Mesenchymal stem cell (in vitro differentiated cells and primary cell): ENCODE measurements at regions not wholly inside any gene's neighbourhood (a gene's known extent, or its start where the extent isn't known, plus 50 kb on each side); places are given as distances from the start of the nearest gene placed in this dataset.

ENCODE experiments used
- DNase-seq: peaks from one replicate; pipeline ENCODE4 v3.0.0-alpha.2; 2013
- H2AFZ ChIP-seq: one replicate; pipeline ENCODE4 v1.6.1; 2013; ENCODE audit warnings: low read depth, mild to moderate bottlenecking, control low read depth, inconsistent platforms, low read length, moderate library complexity
- H2AK5ac ChIP-seq: 2 replicates; pipeline ENCODE4 v1.6.1; 2013; ENCODE audit warnings: low read length, moderate library complexity, mild to moderate bottlenecking, inconsistent platforms; ENCODE audit not compliant: severe bottlenecking
- H2BK120ac ChIP-seq: one replicate; pipeline ENCODE4 v1.6.1; 2013; ENCODE audit warnings: low read depth, mild to moderate bottlenecking, inconsistent platforms, low read length, moderate library complexity
- H2BK12ac ChIP-seq, 2 experiments: one replicate each; pipeline ENCODE4 v1.6.1; 2013; ENCODE audit warnings: inconsistent platforms in 2 of 2, low read length in 2 of 2, mild to moderate bottlenecking in 2 of 2, moderate library complexity in 2 of 2, control low read depth in 1 of 2
- H2BK15ac ChIP-seq: one replicate; pipeline ENCODE4 v1.6.1; 2013; ENCODE audit warnings: mild to moderate bottlenecking, low read depth, inconsistent platforms; ENCODE audit not compliant: poor library complexity, severe bottlenecking
- H2BK5ac ChIP-seq: 2 replicates; pipeline ENCODE4 v1.6.1; 2013; ENCODE audit warnings: low read depth, mild to moderate bottlenecking, low read length, control low read depth, inconsistent platforms; ENCODE audit not compliant: poor library complexity, severe bottlenecking
- H3K14ac ChIP-seq, 2 experiments: one replicate each; pipeline ENCODE4 v1.6.1; 2013; ENCODE audit warnings: inconsistent platforms in 2 of 2, low read length in 2 of 2, control low read depth in 1 of 2, mild to moderate bottlenecking in 1 of 2, moderate library complexity in 1 of 2
- H3K18ac ChIP-seq, 2 experiments: one replicate each; pipeline ENCODE4 v1.6.1; 2013; ENCODE audit warnings: inconsistent platforms in 2 of 2, low read length in 2 of 2, control low read depth in 1 of 2, low read depth in 1 of 2, mild to moderate bottlenecking in 1 of 2
- H3K23ac ChIP-seq, 2 experiments: one replicate each; pipeline ENCODE4 v1.6.1; 2013; ENCODE audit warnings: inconsistent platforms in 2 of 2, low read length in 2 of 2, mild to moderate bottlenecking in 2 of 2, moderate library complexity in 2 of 2, control low read depth in 1 of 2
- H3K27ac ChIP-seq: 2 replicates; pipeline ENCODE4 v1.5.1; 2013; ENCODE audit warnings: mild to moderate bottlenecking, moderate library complexity, low read length, control low read depth, inconsistent platforms; ENCODE audit not compliant: poor library complexity, severe bottlenecking
- H3K27me3 ChIP-seq, 2 experiments: 2 replicates each; pipeline versions ENCODE4 v1.6.1 to v1.7.0; 2013; ENCODE audit warnings: low read length in 2 of 2, mild to moderate bottlenecking in 2 of 2, moderate library complexity in 2 of 2, control low read depth in 1 of 2, inconsistent platforms in 1 of 2; ENCODE audit not compliant: control insufficient read depth in 1 of 2, insufficient read depth in 1 of 2
- H3K36me3 ChIP-seq, 2 experiments: 2 replicates each; pipeline versions ENCODE4 v1.6.1 to v1.7.0; 2013; ENCODE audit warnings: low read length in 2 of 2, control low read depth in 1 of 2, inconsistent platforms in 1 of 2, low read depth in 1 of 2, mild to moderate bottlenecking in 1 of 2; ENCODE audit not compliant: insufficient read depth in 2 of 2, control insufficient read depth in 1 of 2
- H3K4ac ChIP-seq, 2 experiments: one replicate each; pipeline ENCODE4 v1.6.1; 2013; ENCODE audit warnings: inconsistent platforms in 2 of 2, low read length in 2 of 2, mild to moderate bottlenecking in 2 of 2, moderate library complexity in 2 of 2, control low read depth in 1 of 2, low read depth in 1 of 2
- H3K4me1 ChIP-seq: 2 replicates; pipeline ENCODE4 v1.6.1; 2013; ENCODE audit warnings: low read depth, low read length, control low read depth; ENCODE audit not compliant: control insufficient read depth, insufficient read depth
- H3K4me2 ChIP-seq: 2 replicates; pipeline ENCODE4 v1.6.1; 2013; ENCODE audit warnings: low read length, mild to moderate bottlenecking, inconsistent platforms; ENCODE audit not compliant: poor library complexity, severe bottlenecking
- H3K4me3 ChIP-seq, 2 experiments: 2 replicates each; pipeline versions ENCODE4 v1.5.1 to v1.7.0; 2013; ENCODE audit warnings: low read length in 2 of 2, mild to moderate bottlenecking in 2 of 2, control low read depth in 1 of 2, low read depth in 1 of 2; ENCODE audit not compliant: insufficient read depth in 1 of 2
- H3K79me1 ChIP-seq: replicated peaks from 2 replicates; pipeline ENCODE4 v1.6.1; 2013; ENCODE audit warnings: mild to moderate bottlenecking, control low read depth, low read length, inconsistent platforms; ENCODE audit not compliant: poor library complexity, severe bottlenecking
- H3K9ac ChIP-seq: 2 replicates; pipeline ENCODE4 v1.7.0; 2013; ENCODE audit warnings: mild to moderate bottlenecking, low read length, moderate library complexity
- H3K9me3 ChIP-seq: 2 replicates; pipeline ENCODE4 v1.7.0; 2013; ENCODE audit warnings: mild to moderate bottlenecking, low read length; ENCODE audit not compliant: control insufficient read depth
- H4K8ac ChIP-seq: one replicate; pipeline ENCODE4 v1.6.1; 2013; ENCODE audit warnings: inconsistent platforms, mild to moderate bottlenecking, low read length, moderate library complexity
- H4K91ac ChIP-seq: one replicate; pipeline ENCODE4 v1.6.1; 2013; ENCODE audit warnings: mild to moderate bottlenecking, low read length, inconsistent platforms
- WGBS: methylation state at CpG from one replicate; pipeline ENCODE4 v1.1.7; 2013; ENCODE audit warnings: mixed read lengths; 5-methylcytosine and 5-hydroxymethylcytosine counted together

DNA sequence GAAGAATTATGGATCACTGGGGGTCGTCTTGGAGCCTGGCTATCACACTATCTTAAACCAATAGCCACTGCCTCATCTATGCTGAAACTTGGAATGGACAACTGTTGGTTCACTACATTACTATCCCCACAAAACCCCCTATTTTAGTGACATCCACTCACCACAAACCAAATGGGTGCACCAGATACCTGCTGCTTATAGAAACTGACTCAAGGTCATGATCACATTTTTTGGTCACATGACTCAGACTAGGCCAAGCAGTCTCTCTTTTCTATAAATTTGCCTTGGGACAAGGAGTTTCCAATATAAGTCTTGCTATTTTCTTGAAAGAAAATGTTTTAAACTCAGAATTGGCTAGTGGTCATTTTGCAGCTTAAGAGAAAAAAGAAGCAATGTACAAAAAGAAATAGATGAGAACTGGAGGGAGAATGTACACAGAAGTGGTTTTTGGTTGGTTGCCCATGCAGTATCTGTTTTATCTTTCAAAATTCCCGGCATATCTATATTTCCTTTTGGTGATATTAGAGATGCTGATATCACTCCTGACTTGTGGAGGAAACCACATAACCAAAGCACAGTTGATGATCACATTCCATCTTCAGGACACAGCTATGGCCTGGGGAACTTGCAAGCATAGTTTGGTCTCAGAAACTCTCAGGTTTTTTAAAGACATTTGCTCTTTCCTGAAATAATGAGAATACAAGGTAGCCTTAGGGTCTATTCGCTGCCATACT, 85.2 kb upstream of the CACNA2D1 start:
- Histone ChIP-seq H3K23ac (no peak overlapping the region), H3K27me3 (no peaks in the 10 kb centered on the region), H3K9ac (no peak overlapping the region), H2BK5ac (no peak overlapping the region), H3K14ac (no peak overlapping the region), H2AK5ac (no peak overlapping the region), H3K27ac (no peak overlapping the region), H3K4me3 (no peak overlapping the region), H4K91ac (no peak overlapping the region), H3K4me2 (no peak overlapping the region), H3K9me3 (no peaks in the 10 kb centered on the region), H3K4ac (no peak overlapping the region), H3K4me1 (no peaks in the 10 kb centered on the region), H2BK12ac (no peak overlapping the region), H2BK120ac (no peak overlapping the region), H2BK15ac (no peak overlapping the region), H4K8ac (no peak overlapping the region), H3K79me1 (no peaks in the 10 kb centered on the region), H3K36me3 (no peaks in the 10 kb centered on the region), H3K18ac (no peak overlapping the region), H2AFZ (no peak overlapping the region)
- no peak for DNase-seq
- 83% methylated on average over 3 of the region's 3 CpGs for WGBS

DNA sequence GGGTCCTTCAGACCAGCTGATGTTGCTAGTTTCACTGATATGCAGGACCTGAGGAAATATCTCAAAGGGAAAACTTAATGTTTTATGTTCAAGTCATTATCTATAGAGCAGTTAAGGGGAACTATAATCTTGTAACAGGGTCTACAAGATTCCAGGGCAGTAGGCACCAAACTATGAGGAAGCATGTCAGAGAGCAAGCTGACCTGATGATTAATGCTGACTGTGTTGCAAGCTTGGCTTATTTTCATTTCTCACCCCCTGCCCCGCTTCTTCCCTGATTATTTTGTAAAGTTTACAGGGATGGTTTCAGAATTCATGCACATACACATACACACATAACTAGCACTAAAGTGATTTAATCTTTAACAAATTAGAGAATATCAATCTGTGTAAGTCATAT, 84.3 kb upstream of the CACNA2D1 start:
- Histone ChIP-seq H3K9me3 (no peaks in the 10 kb centered on the region), H2BK120ac (no peak overlapping the region), H3K14ac (no peak overlapping the region), H2BK15ac (no peak overlapping the region), H3K79me1 (no peaks in the 10 kb centered on the region), H3K9ac (no peak overlapping the region), H3K23ac (no peak overlapping the region), H3K4me3 (no peak overlapping the region), H2BK12ac (no peak overlapping the region), H3K4me1 (no peaks in the 10 kb centered on the region), H3K36me3 (no peaks in the 10 kb centered on the region), H3K27me3 (no peaks in the 10 kb centered on the region), H2AFZ (no peak overlapping the region), H3K4ac (no peak overlapping the region), H4K91ac (no peak overlapping the region), H2AK5ac (no peak overlapping the region), H3K18ac (no peak overlapping the region), H3K4me2 (no peak overlapping the region), H3K27ac (no peak overlapping the region), H2BK5ac (no peak overlapping the region), H4K8ac (no peak overlapping the region)
- no CpG with 5 or more reads among the region's 1 CpG for WGBS
- DNase-seq, result no peak

DNA sequence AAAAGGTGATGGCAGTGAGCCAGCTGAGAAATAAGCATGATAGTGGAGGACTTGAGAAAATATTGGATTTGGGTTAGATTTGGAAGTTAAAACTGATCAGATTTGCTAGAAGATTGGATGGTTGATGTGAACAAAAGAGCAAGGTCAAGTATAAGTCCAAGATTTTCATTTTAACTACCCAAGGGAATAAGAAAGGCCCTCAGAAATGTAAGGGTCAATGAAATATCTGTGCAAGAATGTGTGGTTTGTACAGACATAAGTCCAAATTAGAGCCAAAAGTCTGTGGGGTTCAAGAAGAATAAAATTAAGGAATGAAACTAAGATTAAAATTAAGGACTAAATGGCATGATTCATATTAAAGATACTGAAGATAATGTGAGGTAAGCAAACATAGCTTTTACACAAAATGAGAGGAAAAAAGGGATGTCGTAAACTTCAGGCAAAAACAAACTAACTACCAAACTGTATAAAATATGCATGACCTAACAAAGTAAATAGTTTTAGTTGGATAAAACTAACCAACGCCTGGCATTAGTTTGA, 78.4 kb upstream of the CACNA2D1 start:
- Histone ChIP-seq H3K4me2 (no peak overlapping the region), H3K36me3 (no peaks in the 10 kb centered on the region), H2AK5ac (no peak overlapping the region), H3K27me3 (no peaks in the 10 kb centered on the region), H3K9ac (no peak overlapping the region), H3K4me1 (no peaks in the 10 kb centered on the region), H2AFZ (no peak overlapping the region), H3K79me1 (no peaks in the 10 kb centered on the region), H2BK5ac (no peak overlapping the region), H3K4me3 (no peak overlapping the region), H3K18ac (no peak overlapping the region), H3K4ac (no peak overlapping the region), H2BK120ac (no peak overlapping the region), H3K14ac (no peak overlapping the region), H2BK15ac (no peak overlapping the region), H3K27ac (no peak overlapping the region), H4K91ac (no peak overlapping the region), H3K23ac (no peak overlapping the region), H2BK12ac (no peak overlapping the region), H3K9me3 (no peaks in the 10 kb centered on the region), H4K8ac (no peak overlapping the region)
- no CpG with 5 or more reads among the region's 2 CpGs for WGBS
- no peak for DNase-seq

DNA sequence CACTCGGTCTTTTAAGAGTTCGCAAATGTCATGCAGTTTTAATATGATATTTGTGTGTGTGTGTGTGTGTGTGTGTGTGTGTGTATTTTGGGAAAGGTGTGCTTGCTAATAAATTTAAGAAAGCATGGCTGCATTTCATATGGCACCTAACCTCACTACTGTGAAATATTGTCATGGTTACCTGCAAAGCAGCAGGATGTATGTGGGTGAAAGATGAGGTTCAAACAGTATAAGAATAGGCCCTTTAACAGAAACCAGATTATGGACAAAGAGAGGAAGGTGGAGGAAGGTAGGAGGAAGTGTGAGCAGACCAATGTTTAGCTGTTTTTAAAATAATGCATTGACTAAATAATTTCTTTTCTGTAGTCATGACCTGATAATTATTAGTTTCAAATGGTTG, 73.5 kb upstream of the CACNA2D1 start:
- H3K9me3 ChIP-seq, result no peaks in the 10 kb centered on the region
- no peak overlapping the region for H3K14ac ChIP-seq
- H3K18ac ChIP-seq, result no peak overlapping the region
- no peak overlapping the region for H3K27ac ChIP-seq
- DNase-seq, result no peak
- H3K79me1 ChIP-seq, result no peaks in the 10 kb centered on the region
- H3K4me2 ChIP-seq, result no peak overlapping the region
- H2BK15ac ChIP-seq, result no peak overlapping the region
- H4K91ac ChIP-seq, result no peak overlapping the region
- 100% methylated on average over 2 of the region's 2 CpGs for WGBS
- no peak overlapping the region for H3K4me3 ChIP-seq
- no peak overlapping the region for H3K4ac ChIP-seq
- no peak overlapping the region for H2AK5ac ChIP-seq
- no peaks in the 10 kb centered on the region for H3K27me3 ChIP-seq
- no peak overlapping the region for H4K8ac ChIP-seq
- no peaks in the 10 kb centered on the region for H3K36me3 ChIP-seq
- no peak overlapping the region for H3K9ac ChIP-seq
- no peak overlapping the region for H3K23ac ChIP-seq
- no peak overlapping the region for H2BK120ac ChIP-seq
- no peak overlapping the region for H2BK12ac ChIP-seq
- no peak overlapping the region for H2AFZ ChIP-seq
- H2BK5ac ChIP-seq, result no peak overlapping the region
- H3K4me1 ChIP-seq, result no peaks in the 10 kb centered on the region
